Astrocyte (in vitro differentiated cells and primary cell): ENCODE measurements at regions not wholly inside any gene's neighbourhood (a gene's known extent, or its start where the extent isn't known, plus 50 kb on each side); places are given as distances from the start of the nearest gene placed in this dataset.

Experiments
- EZH2 ChIP-seq: IDR thresholded peaks from 2 replicates; pipeline ENCODE4 v1.6.1; 2012; ENCODE audit warnings: mild to moderate bottlenecking, low read length, inconsistent platforms; ENCODE audit not compliant: insufficient read depth
- TF ChIP-seq, protein P1 (sequence below): IDR thresholded peaks from 2 replicates; pipeline ENCODE4 v1.5.1; 2011; ENCODE audit warnings: low read depth, mild to moderate bottlenecking, inconsistent platforms, low read length, moderate library complexity; ENCODE audit not compliant: insufficient read depth

DNA sequence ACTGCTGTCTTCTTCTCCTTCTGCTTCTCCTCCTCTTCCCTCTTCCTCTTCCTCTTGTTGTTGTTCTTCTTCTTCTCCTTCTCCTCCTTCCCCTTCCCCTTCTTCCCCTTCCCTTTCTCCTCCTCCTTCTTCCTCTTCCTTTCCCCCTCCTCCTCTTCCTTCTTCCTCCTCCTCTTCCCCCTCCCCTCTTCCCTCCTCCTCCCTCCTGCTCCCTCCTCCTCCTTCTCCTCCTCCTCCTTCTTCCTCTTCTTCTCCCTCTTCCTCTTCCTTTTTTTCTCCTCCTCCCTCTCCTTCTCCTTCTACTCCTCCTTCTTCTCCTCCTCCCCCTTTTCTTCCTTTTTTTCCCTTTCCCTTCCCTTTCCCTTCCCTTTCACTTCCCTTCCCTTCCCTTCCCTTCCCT is 245.0 kb upstream of the IRX5 start:
- no peak for TF ChIP-seq EZH2
- TF ChIP-seq, protein P1, sequence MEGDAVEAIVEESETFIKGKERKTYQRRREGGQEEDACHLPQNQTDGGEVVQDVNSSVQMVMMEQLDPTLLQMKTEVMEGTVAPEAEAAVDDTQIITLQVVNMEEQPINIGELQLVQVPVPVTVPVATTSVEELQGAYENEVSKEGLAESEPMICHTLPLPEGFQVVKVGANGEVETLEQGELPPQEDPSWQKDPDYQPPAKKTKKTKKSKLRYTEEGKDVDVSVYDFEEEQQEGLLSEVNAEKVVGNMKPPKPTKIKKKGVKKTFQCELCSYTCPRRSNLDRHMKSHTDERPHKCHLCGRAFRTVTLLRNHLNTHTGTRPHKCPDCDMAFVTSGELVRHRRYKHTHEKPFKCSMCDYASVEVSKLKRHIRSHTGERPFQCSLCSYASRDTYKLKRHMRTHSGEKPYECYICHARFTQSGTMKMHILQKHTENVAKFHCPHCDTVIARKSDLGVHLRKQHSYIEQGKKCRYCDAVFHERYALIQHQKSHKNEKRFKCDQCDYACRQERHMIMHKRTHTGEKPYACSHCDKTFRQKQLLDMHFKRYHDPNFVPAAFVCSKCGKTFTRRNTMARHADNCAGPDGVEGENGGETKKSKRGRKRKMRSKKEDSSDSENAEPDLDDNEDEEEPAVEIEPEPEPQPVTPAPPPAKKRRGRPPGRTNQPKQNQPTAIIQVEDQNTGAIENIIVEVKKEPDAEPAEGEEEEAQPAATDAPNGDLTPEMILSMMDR = no peak
